Lower leg skin (tissue), 3 donors: ENCODE measurements at regions not wholly inside any gene's neighbourhood (a gene's known extent, or its start where the extent isn't known, plus 50 kb on each side); places are given as distances from the start of the nearest gene placed in this dataset.

ENCODE experiments used
- POLR2A ChIP-seq, 2 donors: fragments of 450-650 bp; IDR thresholded peaks; one replicate each; pipeline ENCODE4 v1.6.1; 2016 to 2017; ENCODE audit warnings: antibody characterized with exemption in 2 of 2, mild to moderate bottlenecking in 1 of 2, moderate library complexity in 1 of 2
- TF ChIP-seq, protein P1 (sequence below), 3 donors: fragments of 450-650 bp; IDR thresholded peaks; one replicate each; pipeline ENCODE4 v1.5.1; 2016; ENCODE audit warnings: antibody characterized with exemption in 3 of 3, mild to moderate bottlenecking in 3 of 3, moderate library complexity in 2 of 3

- TF ChIP-seq, protein P1, sequence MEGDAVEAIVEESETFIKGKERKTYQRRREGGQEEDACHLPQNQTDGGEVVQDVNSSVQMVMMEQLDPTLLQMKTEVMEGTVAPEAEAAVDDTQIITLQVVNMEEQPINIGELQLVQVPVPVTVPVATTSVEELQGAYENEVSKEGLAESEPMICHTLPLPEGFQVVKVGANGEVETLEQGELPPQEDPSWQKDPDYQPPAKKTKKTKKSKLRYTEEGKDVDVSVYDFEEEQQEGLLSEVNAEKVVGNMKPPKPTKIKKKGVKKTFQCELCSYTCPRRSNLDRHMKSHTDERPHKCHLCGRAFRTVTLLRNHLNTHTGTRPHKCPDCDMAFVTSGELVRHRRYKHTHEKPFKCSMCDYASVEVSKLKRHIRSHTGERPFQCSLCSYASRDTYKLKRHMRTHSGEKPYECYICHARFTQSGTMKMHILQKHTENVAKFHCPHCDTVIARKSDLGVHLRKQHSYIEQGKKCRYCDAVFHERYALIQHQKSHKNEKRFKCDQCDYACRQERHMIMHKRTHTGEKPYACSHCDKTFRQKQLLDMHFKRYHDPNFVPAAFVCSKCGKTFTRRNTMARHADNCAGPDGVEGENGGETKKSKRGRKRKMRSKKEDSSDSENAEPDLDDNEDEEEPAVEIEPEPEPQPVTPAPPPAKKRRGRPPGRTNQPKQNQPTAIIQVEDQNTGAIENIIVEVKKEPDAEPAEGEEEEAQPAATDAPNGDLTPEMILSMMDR (IDR thresholded peaks at IDR 0.05), result no peak
- TF ChIP-seq POLR2A (IDR thresholded peaks at IDR 0.05), result no peak
Observed at GRCh38 chr15:47961401-47962090, 159.2 kb upstream of the SLC24A5 start.
